Right lobe of liver (tissue), 6 donors: ENCODE measurements at regions not wholly inside any gene's neighbourhood (a gene's known extent, or its start where the extent isn't known, plus 50 kb on each side); places are given as distances from the start of the nearest gene placed in this dataset.

ENCODE experiments used
- ATAC-seq, 4 donors: fragments of 200-7000 bp; cut with Tn5 transposase; one replicate each; pipeline ENCODE4 v1.9.1; 2020; ENCODE audit warnings: mild to moderate bottlenecking in 4 of 4, moderate library complexity in 4 of 4
- DNase-seq, 3 donors: peaks; one replicate each; pipeline ENCODE4 v3.0.0-alpha.2; 2020
- H3K27ac ChIP-seq, 3 donors: fragments of 200-600 bp; one replicate each; pipeline ENCODE4 v1.8.0; 2022
- H3K27me3 ChIP-seq, 2 donors: fragments of 200-600 bp; one replicate each; pipeline ENCODE4 v1.8.0; 2022
- H3K36me3 ChIP-seq, 4 donors: fragments of 200-600 bp; sonication (generic) in 1 of 4; one replicate each; pipeline versions ENCODE4 v1.5.1 to v1.8.0; 2017 to 2022; ENCODE audit warnings: control low read depth in 1 of 4
- H3K4me1 ChIP-seq, 4 donors: fragments of 200-600 bp; sonication (generic) in 1 of 4; one replicate each; pipeline versions ENCODE4 v1.5.1 to v1.8.0; 2017 to 2022; ENCODE audit warnings: control low read depth in 1 of 4
- H3K4me3 ChIP-seq, 3 donors: fragments of 200-600 bp; one replicate each; pipeline ENCODE4 v1.8.0; 2022
- H3K9me3 ChIP-seq, 4 donors: fragments of 200-600 bp; sonication (generic) in 1 of 4; one replicate each; pipeline versions ENCODE4 v1.5.1 to v1.8.0; 2017 to 2022; ENCODE audit warnings: control low read depth in 1 of 4
- POLR2A ChIP-seq: fragments of 450-650 bp; IDR thresholded peaks from one replicate; pipeline ENCODE4 v1.6.1; 2017; ENCODE audit warnings: antibody characterized with exemption, mild to moderate bottlenecking
- WGBS: methylation state at CpG from one replicate; pipeline ENCODE4 v1.1.6; 2018; ENCODE audit warnings: low coverage, low lambda C conversion rate; ENCODE audit not compliant: insufficient coverage; ENCODE audit errors: missing lambda C conversion rate; 5-methylcytosine and 5-hydroxymethylcytosine counted together
- intact Hi-C, 2 donors: fragments of 100-400 bp; cut with DNase I; formaldehyde crosslinking; loops; one replicate each; pipeline versions ENCODE4 v1.11.2 to v1.14.1; 2022
- TF ChIP-seq, protein P1 (sequence below), 4 donors: fragments of 200-600 bp in 3 of 4; fragments of 450-650 bp in 1 of 4; IDR thresholded peaks; one replicate each; pipeline versions ENCODE4 v1.5.1 to v1.8.0; 2016 to 2022; ENCODE audit warnings: antibody characterized with exemption in 4 of 4, mild to moderate bottlenecking in 2 of 4
- donor health status: DM: no; HTN: yes; CAD: no.
- donor health status: DM: no; HTN: no; CAD: no.
- donor health status: DM: no; HTN: no; CAD: no.
- donor health status: DM: no; HTN: yes; CAD: no.
- donor health status: DM: no; HTN: yes; CAD: no.

DNA sequence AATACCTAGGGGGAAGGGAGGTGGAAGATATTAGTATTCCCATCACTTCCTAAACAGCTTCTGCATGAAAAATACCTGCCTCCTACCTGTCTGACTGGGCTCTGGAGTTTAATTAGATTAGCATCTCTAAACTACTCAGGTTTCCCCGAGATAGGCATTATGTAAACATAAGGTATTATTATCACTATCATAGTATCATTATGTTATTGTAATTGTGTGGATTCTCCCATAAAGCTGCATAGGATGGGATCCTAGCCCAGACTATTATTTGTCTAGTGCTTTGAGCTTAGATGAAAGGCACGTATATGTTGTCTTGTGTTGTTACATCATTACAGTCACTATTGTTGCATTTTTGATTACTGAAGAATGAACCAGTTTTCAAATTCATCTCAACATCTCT, 115.2 kb upstream of the SOX21 start:
- intact Hi-C loops: no loop called here
- TF ChIP-seq, protein P1, sequence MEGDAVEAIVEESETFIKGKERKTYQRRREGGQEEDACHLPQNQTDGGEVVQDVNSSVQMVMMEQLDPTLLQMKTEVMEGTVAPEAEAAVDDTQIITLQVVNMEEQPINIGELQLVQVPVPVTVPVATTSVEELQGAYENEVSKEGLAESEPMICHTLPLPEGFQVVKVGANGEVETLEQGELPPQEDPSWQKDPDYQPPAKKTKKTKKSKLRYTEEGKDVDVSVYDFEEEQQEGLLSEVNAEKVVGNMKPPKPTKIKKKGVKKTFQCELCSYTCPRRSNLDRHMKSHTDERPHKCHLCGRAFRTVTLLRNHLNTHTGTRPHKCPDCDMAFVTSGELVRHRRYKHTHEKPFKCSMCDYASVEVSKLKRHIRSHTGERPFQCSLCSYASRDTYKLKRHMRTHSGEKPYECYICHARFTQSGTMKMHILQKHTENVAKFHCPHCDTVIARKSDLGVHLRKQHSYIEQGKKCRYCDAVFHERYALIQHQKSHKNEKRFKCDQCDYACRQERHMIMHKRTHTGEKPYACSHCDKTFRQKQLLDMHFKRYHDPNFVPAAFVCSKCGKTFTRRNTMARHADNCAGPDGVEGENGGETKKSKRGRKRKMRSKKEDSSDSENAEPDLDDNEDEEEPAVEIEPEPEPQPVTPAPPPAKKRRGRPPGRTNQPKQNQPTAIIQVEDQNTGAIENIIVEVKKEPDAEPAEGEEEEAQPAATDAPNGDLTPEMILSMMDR (IDR thresholded peaks at IDR 0.05): no peak
- TF ChIP-seq POLR2A: no peak
- Histone ChIP-seq H3K27me3 (no peaks in the 10 kb centered on the region), H3K4me3 (no peak overlapping the region), H3K4me1 (no peaks in the 10 kb centered on the region), H3K27ac (no peak overlapping the region), H3K36me3 (no peaks in the 10 kb centered on the region), H3K9me3 (no peaks in the 10 kb centered on the region)
- ATAC-seq (no peak), DNase-seq (no peak)
- 25% methylated on average over 2 of the region's 2 CpGs for WGBS

- ATAC-seq: peak in 1 of 4 donors; percentile 26
- H3K4me3 ChIP-seq: no peak overlapping the region
- H3K27ac ChIP-seq: no peak overlapping the region
- no peak for DNase-seq
- H3K4me1 ChIP-seq: no peaks in the 10 kb centered on the region
- TF ChIP-seq POLR2A: no peak
- TF ChIP-seq, protein P1 (IDR thresholded peaks at IDR 0.05): no peak
- intact Hi-C loops: no loop called here
- no peaks in the 10 kb centered on the region for H3K27me3 ChIP-seq
- H3K36me3 ChIP-seq: no peaks in the 10 kb centered on the region
- no peaks in the 10 kb centered on the region for H3K9me3 ChIP-seq
- 51% methylated on average over 4 of the region's 5 CpGs for WGBS
These were observed 113.2 kb upstream of the SOX21 start for GRCh38 chr13:94825507-94825906.

GRCh38 chr13:94824601-94825000, 112.3 kb upstream of the SOX21 start:
- Histone ChIP-seq H3K4me3 (no peak overlapping the region), H3K27ac (no peak overlapping the region), H3K36me3 (no peaks in the 10 kb centered on the region), H3K27me3 (no peaks in the 10 kb centered on the region), H3K4me1 (no peaks in the 10 kb centered on the region), H3K9me3 (no peaks in the 10 kb centered on the region)
- 77% methylated on average over 4 of the region's 4 CpGs for WGBS
- no peak for ATAC-seq
- TF ChIP-seq, protein P1 (IDR thresholded peaks at IDR 0.05): no peak
- TF ChIP-seq POLR2A: no peak
- intact Hi-C loops: no loop called here
- no peak for DNase-seq

- DNase-seq (no peak), ATAC-seq (no peak)
- no peak overlapping the region for H3K27ac ChIP-seq
- intact Hi-C loops: no loop called here
- WGBS: 78% methylated on average over 3 of the region's 3 CpGs
- TF ChIP-seq, protein P1 (IDR thresholded peaks at IDR 0.05): no peak
- no peak for TF ChIP-seq POLR2A
- H3K36me3 ChIP-seq: no peaks in the 10 kb centered on the region
- no peaks in the 10 kb centered on the region for H3K9me3 ChIP-seq
- H3K4me3 ChIP-seq: no peak overlapping the region
- H3K27me3 ChIP-seq: no peaks in the 10 kb centered on the region
- no peaks in the 10 kb centered on the region for H3K4me1 ChIP-seq
These were observed 110.0 kb upstream of the SOX21 start for GRCh38 chr13:94822356-94822755.

DNA sequence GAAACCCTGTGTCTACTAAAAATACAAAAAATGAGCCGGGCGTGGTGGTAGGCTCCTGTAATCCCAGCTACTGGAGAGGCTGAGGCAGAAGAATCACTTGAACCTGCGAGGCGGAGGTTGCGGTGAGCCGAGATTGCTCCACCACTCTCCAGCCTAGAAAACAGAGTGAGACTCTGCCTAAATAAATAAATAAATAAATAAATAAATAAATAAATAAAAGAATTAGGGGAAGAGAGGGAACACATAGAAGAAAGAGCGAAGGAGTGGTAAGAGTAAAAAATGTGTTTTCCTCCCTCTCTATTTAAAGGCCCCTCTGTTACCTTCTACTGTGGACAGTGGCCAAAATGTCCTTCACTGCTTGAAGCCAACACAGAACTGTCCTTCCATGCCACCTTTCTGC, 103.9 kb upstream of the SOX21 start:
- H3K27me3 ChIP-seq: no peaks in the 10 kb centered on the region
- H3K9me3 ChIP-seq: no peaks in the 10 kb centered on the region
- WGBS: 100% methylated on average over 2 of the region's 7 CpGs
- H3K4me1 ChIP-seq: no peaks in the 10 kb centered on the region
- no peak overlapping the region for H3K4me3 ChIP-seq
- no peak for DNase-seq
- TF ChIP-seq, protein P1 (IDR thresholded peaks at IDR 0.05): no peak
- no peak for TF ChIP-seq POLR2A
- H3K27ac ChIP-seq: no peak overlapping the region
- no peak for ATAC-seq
- intact Hi-C loops: no loop called here
- no peaks in the 10 kb centered on the region for H3K36me3 ChIP-seq
